RKO (cell line): ENCODE measurements at regions not wholly inside any gene's neighbourhood (a gene's known extent, or its start where the extent isn't known, plus 50 kb on each side); places are given as distances from the start of the nearest gene placed in this dataset.
A peak's percentile ranks its signal among the peaks of the same experiment; 100 is the strongest.
"Not testable (repeated sequence)": the region's sequence is repeated elsewhere in the genome, so short reads cannot be mapped to it uniquely, and the experiment has no call there.

ENCODE experiments used
- DNase-seq: peaks from one replicate; pipeline ENCODE4 v3.0.0-alpha.2; 2016; ENCODE audit warnings: low spot score

- DNase-seq = no peak
Measured at GRCh38 chr7:86008898-86009297, 634.8 kb upstream of the GRM3 start.

- no peak for DNase-seq
Measured at GRCh38 chr7:86006909-86007308, 636.8 kb upstream of the GRM3 start.

GRCh38 chr7:86002858-86003257 is 640.9 kb upstream of the GRM3 start:
- DNase-seq = no peak

- DNase-seq = peak; percentile 30
Measured at GRCh38 chr7:85997515-85997914, 646.2 kb upstream of the GRM3 start.

- no peak for DNase-seq
Measured at GRCh38 chr7:85995101-85995500, 648.6 kb upstream of the GRM3 start.

GRCh38 chr7:85980740-85981139 is 663.0 kb upstream of the GRM3 start:
- DNase-seq = no peak

- no peak for DNase-seq
Measured at GRCh38 chr7:85974176-85974575, 669.5 kb upstream of the GRM3 start.

- no peak for DNase-seq
Measured at GRCh38 chr7:85972504-85973141, 671.1 kb upstream of the GRM3 start.

- DNase-seq = no peak
Measured at GRCh38 chr7:85954961-85955360, 688.7 kb upstream of the GRM3 start.

GRCh38 chr7:85950871-85951270 is 692.8 kb upstream of the GRM3 start:
- DNase-seq = no peak

- DNase-seq = no peak
Measured at GRCh38 chr7:85950418-85950817, 693.3 kb upstream of the GRM3 start.

GRCh38 chr7:85947767-85948166 is 695.9 kb upstream of the GRM3 start:
- DNase-seq = no peak

- no peak for DNase-seq
Measured at GRCh38 chr7:85940798-85941197, 702.9 kb upstream of the GRM3 start.

- no peak for DNase-seq
Measured at GRCh38 chr7:85931919-85932318, 711.8 kb upstream of the GRM3 start.

- no peak for DNase-seq
Measured at GRCh38 chr7:85928500-85928899, 715.2 kb upstream of the GRM3 start.

GRCh38 chr7:85927226-85927625 is 716.5 kb upstream of the GRM3 start:
- no peak for DNase-seq

GRCh38 chr7:85924062-85924461 is 719.6 kb upstream of the GRM3 start:
- DNase-seq = no peak

GRCh38 chr7:85916016-85916415 is 727.7 kb upstream of the GRM3 start:
- DNase-seq = no peak

- no peak for DNase-seq
Measured at GRCh38 chr7:85914437-85914836, 727.6 kb upstream of the SEMA3D start.

GRCh38 chr7:85908051-85908450 is 721.2 kb upstream of the SEMA3D start:
- DNase-seq = no peak

GRCh38 chr7:85897967-85898366 is 711.1 kb upstream of the SEMA3D start:
- no peak for DNase-seq

- DNase-seq = no peak
Measured at GRCh38 chr7:85896531-85896930, 709.7 kb upstream of the SEMA3D start.

- no peak for DNase-seq
Measured at GRCh38 chr7:85895835-85896234, 709.0 kb upstream of the SEMA3D start.

GRCh38 chr7:85891900-85892299 is 705.0 kb upstream of the SEMA3D start:
- DNase-seq = not testable (repeated sequence)
